ENCODE measurements at regions not wholly inside any gene's neighbourhood (a gene's known extent, or its start where the extent isn't known, plus 50 kb on each side); places are given as distances from the start of the nearest gene placed in this dataset.
"Not testable (repeated sequence)": the region's sequence is repeated elsewhere in the genome, so short reads cannot be mapped to it uniquely, and the experiment has no call there.

DNA sequence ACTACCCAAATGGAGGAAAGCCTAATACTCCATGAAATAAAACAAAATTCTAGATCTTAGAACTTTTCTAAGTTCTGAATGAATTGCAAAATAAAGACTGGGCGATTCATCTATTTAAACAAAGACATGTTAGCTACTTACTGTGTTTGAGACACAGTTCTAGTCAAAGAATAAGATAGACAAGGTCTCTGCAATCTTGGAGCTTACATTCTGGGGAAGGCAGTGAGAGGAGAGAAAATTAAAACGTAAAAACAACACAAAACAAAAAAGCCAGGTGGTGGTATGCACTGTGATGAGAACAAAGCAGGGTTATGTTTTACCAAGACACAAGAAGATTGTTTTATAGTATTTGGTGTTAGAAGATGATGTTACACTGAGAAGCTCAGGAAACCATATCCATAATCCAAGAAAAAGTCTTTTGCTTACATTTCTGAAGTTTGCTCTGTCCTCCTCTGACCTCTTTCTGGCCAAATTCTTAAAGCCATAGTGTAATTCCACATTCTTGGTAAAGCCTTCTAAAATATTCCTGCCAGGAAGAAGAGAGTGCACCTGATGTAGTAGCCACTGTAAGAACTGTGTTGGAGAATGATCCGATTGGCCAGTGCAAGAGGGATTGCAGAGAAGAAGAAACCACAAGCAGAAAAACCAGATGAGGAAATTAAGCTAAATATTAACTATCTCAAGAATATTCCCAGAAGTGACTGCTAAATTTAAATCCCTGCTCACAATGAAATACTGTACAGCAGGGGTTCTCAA is 218.4 kb downstream of the PCSK1 start:
- H3K36me3 ChIP-seq (ENCODE audit: insufficient read depth), result no peaks in the 10 kb centered on the region
- no peaks in the 10 kb centered on the region for H3K4me1 ChIP-seq (ENCODE audit: insufficient read depth)
- H3K4me3 ChIP-seq (ENCODE audit: low read depth, low read length), result no peak overlapping the region
- no peak overlapping the region for H3K27ac ChIP-seq (ENCODE audit: low read depth)
- 63% methylated on average over 3 of the region's 3 CpGs for WGBS
- DNase-seq (ENCODE audit: extremely low spot score), result no peak

DNA sequence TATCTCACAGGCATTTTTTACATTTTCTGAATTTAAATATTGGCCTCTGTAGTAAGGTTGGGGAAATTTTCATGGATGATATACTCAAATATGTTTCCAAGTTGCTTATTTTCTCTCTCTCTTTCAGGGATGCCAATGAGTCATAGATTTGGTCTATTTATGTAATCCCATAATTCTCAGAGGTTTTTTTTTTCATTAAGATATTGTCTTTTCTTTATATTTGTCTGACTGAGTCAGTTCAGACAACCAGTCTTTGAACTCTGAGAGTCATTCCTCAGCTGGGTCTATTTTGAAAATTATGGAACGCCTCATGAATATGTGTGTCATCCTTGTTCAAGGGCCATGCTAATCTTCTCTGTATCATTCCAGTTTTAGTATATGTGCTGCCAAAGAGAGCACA is 223.2 kb downstream of the PCSK1 start:
- 78% methylated on average over 1 of the region's 1 CpG for WGBS

DNA sequence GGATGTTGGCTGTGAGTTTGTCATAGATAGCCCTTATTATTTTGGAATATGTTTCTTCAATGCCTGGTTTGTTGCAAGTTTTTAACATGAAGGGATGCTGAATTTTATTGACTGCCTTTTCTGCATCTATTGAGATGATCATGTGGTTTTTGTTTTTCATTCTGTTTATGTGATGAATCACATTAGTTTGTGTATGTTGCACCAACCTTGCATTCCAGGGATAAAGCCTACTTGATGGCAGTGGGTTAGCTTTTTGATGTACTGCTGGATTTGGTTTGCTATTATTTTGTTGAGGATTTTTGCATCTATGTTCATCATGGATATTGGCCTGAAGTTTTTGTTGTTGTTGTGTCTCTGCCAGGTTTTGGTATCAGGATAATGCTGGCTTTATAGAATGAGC is 225.6 kb downstream of the PCSK1 start:
- no peaks in the 10 kb centered on the region for H3K4me1 ChIP-seq (ENCODE audit: insufficient read depth)
- no peak for DNase-seq (ENCODE audit: extremely low spot score)
- H3K4me3 ChIP-seq (ENCODE audit: low read depth, low read length), result no peak overlapping the region

More for the DNA sequence above, 223.2 kb downstream of the PCSK1 start:
- Histone ChIP-seq H3K4me1 (ENCODE audit: insufficient read depth) (no peaks in the 10 kb centered on the region), H3K27ac (ENCODE audit: low read depth) (no peak overlapping the region), H3K36me3 (ENCODE audit: insufficient read depth) (no peaks in the 10 kb centered on the region), H3K4me3 (ENCODE audit: low read depth, low read length) (no peak overlapping the region)
- no peak for DNase-seq (ENCODE audit: extremely low spot score)

DNA sequence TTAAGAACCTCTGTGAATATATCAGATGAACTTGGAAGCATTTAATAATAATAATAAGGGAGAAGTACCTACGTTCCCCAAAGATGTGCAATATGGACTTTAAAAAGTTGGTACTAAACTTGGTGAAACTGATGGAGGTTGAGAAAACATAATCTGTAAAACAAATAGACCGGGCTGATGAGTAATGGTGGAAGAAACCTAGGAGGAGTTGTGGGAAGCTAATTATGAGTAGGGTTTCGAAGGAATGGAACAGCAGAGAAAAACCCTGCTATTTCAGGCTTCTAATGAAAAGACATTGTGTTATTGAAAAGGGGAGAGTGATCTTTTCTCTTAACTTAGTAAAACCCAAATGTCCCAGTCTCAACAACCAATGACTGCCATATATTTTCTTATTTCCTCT is 229.3 kb downstream of the PCSK1 start:
- 59% methylated on average over 3 of the region's 3 CpGs for WGBS
- no peak overlapping the region for H3K4me3 ChIP-seq (ENCODE audit: low read depth, low read length)
- no peaks in the 10 kb centered on the region for H3K36me3 ChIP-seq (ENCODE audit: insufficient read depth)
- H3K27ac ChIP-seq (ENCODE audit: low read depth), result no peak overlapping the region
- no peak for DNase-seq (ENCODE audit: extremely low spot score)
- no peaks in the 10 kb centered on the region for H3K4me1 ChIP-seq (ENCODE audit: insufficient read depth)

More for the DNA sequence above, 225.6 kb downstream of the PCSK1 start:
- Histone ChIP-seq H3K36me3 (ENCODE audit: insufficient read depth) (no peaks in the 10 kb centered on the region), H3K27ac (ENCODE audit: low read depth) (no peak overlapping the region)

DNA sequence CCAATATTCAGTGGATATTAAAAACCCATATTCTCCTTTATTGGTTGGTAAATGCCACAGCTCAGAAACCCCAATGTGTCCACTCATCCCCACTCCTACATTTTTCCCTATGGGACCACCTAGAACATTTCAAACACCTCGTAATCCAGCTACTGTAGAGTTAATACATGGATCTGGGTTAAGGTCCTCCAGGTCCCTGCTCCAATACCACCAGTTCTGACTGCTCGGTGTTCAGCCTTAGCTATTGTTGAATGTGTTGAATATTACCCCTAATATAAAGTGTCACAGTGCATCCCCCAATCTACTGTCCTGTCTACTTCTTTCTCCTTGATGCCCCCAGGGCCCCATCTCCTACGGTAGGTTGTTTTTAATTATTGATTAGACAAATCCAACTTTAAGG is 231.5 kb downstream of the PCSK1 start:
- 93% methylated on average over 3 of the region's 3 CpGs for WGBS
- DNase-seq (ENCODE audit: extremely low spot score), result no peak

DNA sequence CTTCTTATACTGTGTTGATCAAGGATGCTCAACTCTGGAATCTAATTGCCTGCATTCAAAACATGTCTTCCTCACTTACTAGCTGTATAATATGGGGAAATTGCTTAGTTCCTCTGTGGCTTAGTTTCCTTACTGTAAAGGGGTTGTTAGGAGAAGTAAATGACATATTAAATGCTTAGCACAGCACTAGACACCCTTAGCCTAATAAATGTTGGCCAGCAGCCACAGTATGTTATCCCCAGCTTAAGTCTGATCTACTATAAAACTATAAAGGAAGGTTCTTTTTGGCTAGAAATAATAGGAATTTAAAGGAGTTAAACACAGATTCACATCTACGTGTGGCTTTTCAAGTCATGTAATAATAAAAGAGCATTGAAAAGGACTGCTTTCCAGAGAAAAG is 232.4 kb downstream of the PCSK1 start:
- WGBS, result 19% methylated on average over 1 of the region's 1 CpG
- Histone ChIP-seq H3K27ac (ENCODE audit: low read depth) (no peak overlapping the region), H3K4me1 (ENCODE audit: insufficient read depth) (no peaks in the 10 kb centered on the region), H3K36me3 (ENCODE audit: insufficient read depth) (no peaks in the 10 kb centered on the region), H3K4me3 (ENCODE audit: low read depth, low read length) (no peak overlapping the region)
- no peak for DNase-seq (ENCODE audit: extremely low spot score)

More for the DNA sequence above, 231.5 kb downstream of the PCSK1 start:
- no peaks in the 10 kb centered on the region for H3K4me1 ChIP-seq (ENCODE audit: insufficient read depth)
- no peaks in the 10 kb centered on the region for H3K36me3 ChIP-seq (ENCODE audit: insufficient read depth)
- no peak overlapping the region for H3K4me3 ChIP-seq (ENCODE audit: low read depth, low read length)
- H3K27ac ChIP-seq (ENCODE audit: low read depth), result no peak overlapping the region

DNA sequence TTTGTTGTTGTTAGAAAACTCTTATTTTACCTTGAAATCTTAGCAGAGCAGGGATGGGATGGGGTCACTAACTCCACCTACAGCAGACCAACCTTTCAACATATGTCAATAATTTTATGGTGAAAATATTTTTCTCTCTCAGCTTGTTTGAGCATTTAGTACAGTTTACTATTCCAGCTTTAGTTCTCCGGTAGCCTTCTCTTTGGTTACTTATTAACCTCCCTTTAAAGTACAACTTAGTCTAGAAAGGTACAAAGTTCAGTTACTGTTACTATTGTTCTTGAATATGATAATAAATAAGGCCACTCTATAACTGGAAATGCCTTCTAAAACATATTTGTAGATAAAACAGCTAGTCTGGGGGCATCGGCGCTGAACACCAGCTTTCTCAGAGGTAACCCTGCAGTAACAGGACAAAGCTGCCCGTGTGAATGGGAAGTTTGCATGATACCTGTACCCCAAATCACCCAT is 233.3 kb downstream of the PCSK1 start:
- Histone ChIP-seq H3K4me1 (ENCODE audit: insufficient read depth) (no peaks in the 10 kb centered on the region), H3K4me3 (ENCODE audit: low read depth, low read length) (no peak overlapping the region), H3K36me3 (ENCODE audit: insufficient read depth) (no peaks in the 10 kb centered on the region), H3K27ac (ENCODE audit: low read depth) (no peak overlapping the region)
- no peak for DNase-seq (ENCODE audit: extremely low spot score)
- WGBS, result 88% methylated on average over 4 of the region's 4 CpGs

DNA sequence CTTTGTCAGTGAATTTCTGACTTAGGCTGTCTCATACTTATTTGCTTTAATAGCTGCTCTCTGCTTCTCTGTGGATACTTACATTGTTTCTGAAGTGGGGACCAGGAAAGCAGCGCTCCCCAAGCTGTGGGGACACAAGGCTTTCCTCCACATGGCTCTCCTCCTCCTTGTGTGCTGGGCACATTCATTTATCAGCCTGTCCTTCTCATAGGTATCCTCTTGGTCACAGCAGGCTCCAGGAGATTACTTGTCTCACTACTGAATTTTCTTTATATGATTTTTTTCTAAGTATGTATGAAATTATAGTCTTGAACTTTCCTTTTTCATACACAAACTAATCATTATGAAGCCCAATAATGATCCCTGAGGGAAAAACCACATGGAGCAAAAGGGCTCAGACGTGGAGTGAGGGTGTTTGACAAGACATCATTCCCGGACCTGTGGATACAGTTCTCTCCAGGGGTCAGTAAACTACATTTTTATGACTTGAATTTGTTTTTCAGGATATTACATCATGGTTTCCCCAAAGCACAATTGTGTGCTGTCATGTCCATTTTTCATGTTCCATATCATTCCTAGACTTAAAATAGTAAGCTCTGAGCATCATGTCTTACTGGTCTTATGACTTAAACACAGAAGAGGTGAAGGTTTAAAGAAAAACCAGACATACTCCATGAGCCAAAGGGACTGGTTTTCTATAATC is 234.5 kb downstream of the PCSK1 start:
- WGBS, result 81% methylated on average over 3 of the region's 3 CpGs
- DNase-seq (ENCODE audit: extremely low spot score), result no peak
- Histone ChIP-seq H3K27ac (ENCODE audit: low read depth) (no peak overlapping the region), H3K4me3 (ENCODE audit: low read depth, low read length) (no peak overlapping the region), H3K4me1 (ENCODE audit: insufficient read depth) (no peaks in the 10 kb centered on the region), H3K36me3 (ENCODE audit: insufficient read depth) (no peaks in the 10 kb centered on the region)

DNA sequence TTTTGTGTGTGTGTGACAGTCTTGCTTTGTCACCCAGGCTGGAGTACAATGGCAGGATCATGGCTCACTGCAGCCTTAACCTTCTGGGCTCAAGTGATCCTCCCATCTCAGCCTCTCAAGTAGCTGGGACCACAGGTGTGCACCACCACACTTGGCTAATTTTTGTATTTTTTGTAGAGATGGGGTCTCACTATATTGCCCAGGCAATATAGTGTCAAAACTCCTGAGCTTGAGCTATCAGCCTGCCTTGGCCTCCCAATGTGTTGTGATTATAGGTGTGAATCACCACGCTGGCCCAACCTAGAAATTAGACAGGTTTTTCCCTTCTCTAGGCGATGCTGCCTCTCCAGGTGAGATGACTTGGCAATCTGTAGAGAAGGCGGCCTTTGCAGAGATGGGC is 235.3 kb downstream of the PCSK1 start:
- H3K27ac ChIP-seq (ENCODE audit: low read depth); H3K4me3 ChIP-seq (ENCODE audit: low read depth, low read length); H3K36me3 ChIP-seq (ENCODE audit: insufficient read depth); H3K4me1 ChIP-seq (ENCODE audit: insufficient read depth); DNase-seq (ENCODE audit: extremely low spot score): not testable (repeated sequence)
- WGBS, result 95% methylated on average over 3 of the region's 3 CpGs

DNA sequence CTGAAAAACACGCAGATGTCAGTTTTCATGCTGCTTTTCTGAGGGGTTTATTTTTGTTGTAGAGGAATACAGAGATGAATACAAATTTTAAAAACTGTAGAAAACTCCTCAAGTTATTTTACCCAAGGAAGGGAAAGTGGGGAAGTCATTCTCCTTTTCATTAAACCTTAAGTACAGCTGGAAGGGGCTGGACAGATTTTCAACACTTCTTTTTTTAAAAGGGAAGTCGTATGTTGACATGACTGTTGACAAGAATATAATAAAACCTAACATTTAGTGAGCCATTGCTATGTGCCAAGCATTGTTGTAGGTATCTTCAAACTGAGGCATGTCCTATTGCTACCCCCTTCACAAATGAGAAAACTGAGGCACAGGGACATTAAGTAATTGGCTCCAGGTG is 235.7 kb upstream of the ELL2 start:
- no peak for DNase-seq (ENCODE audit: extremely low spot score)
- Histone ChIP-seq H3K4me1 (ENCODE audit: insufficient read depth) (no peaks in the 10 kb centered on the region), H3K27ac (ENCODE audit: low read depth) (no peak overlapping the region), H3K36me3 (ENCODE audit: insufficient read depth) (no peaks in the 10 kb centered on the region), H3K4me3 (ENCODE audit: low read depth, low read length) (no peak overlapping the region)
- WGBS, result 91% methylated on average over 2 of the region's 2 CpGs

DNA sequence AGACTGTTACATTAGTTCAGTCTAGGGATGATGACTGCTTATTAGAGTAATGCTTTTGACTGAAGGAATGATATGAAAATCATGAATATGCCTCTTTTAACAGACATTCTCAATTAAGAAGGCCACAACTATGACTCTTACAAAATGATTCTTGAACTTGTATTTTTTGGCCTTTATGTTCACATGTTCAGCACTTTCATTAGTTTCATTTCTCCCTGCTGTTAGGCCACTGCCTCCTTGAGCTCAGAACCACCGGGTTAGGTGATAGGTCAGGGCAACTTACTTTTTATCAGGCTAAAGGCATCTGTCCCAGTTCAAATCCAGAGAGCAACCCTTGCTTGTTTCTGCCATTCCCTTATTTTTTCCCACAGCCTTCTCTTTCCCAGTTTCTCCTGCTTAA is 235.2 kb upstream of the ELL2 start:
- no peaks in the 10 kb centered on the region for H3K4me1 ChIP-seq (ENCODE audit: insufficient read depth)
- H3K27ac ChIP-seq (ENCODE audit: low read depth), result no peak overlapping the region
- no peak for DNase-seq (ENCODE audit: extremely low spot score)
- H3K36me3 ChIP-seq (ENCODE audit: insufficient read depth), result no peaks in the 10 kb centered on the region
- H3K4me3 ChIP-seq (ENCODE audit: low read depth, low read length), result no peak overlapping the region
- WGBS, result 73% methylated on average over 1 of the region's 1 CpG

DNA sequence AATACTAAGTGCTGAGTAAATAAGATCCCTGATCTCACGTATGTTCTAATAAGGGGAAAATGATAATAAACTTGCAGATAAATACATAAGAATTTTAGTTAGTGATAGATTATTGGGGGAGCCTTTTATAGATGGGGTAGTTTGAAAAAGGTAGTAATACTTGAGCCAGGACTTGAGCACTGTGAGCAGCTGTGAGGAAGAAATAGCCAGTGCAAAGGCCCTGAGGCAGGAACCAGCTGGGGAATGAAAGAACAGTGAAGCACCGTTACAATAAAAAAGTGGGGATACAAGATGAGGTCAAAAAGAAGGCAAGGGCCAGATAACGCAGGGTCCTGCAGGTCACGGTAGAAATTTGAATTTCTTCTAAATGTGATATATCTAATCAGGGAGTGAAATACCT is 234.8 kb upstream of the ELL2 start:
- H3K27ac ChIP-seq (ENCODE audit: low read depth), result no peak overlapping the region
- DNase-seq (ENCODE audit: extremely low spot score), result no peak
- no peaks in the 10 kb centered on the region for H3K36me3 ChIP-seq (ENCODE audit: insufficient read depth)
- 93% methylated on average over 4 of the region's 4 CpGs for WGBS
- H3K4me3 ChIP-seq (ENCODE audit: low read depth, low read length), result no peak overlapping the region
- H3K4me1 ChIP-seq (ENCODE audit: insufficient read depth), result no peaks in the 10 kb centered on the region

DNA sequence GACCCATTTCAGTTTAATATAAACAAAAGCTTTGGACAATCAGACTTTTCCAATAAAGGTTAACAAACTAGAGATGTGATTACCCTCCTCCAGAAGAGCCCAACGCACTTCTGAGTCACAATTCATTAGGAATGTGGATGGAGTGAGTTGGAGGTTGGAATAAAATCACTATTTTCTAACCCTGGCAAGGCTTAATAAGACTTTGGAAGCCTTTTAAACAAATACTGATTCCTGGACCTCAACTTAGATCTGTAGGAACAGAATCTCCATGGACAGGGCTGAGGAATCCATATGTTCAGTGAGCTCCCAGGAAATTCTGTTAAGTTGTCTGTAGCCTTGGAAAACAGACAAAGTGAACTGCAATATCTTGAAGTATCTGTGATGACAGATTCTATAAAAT is 233.5 kb upstream of the ELL2 start:
- H3K27ac ChIP-seq (ENCODE audit: low read depth), result no peak overlapping the region
- no peaks in the 10 kb centered on the region for H3K4me1 ChIP-seq (ENCODE audit: insufficient read depth)
- no peaks in the 10 kb centered on the region for H3K36me3 ChIP-seq (ENCODE audit: insufficient read depth)
- no peak for DNase-seq (ENCODE audit: extremely low spot score)
- H3K4me3 ChIP-seq (ENCODE audit: low read depth, low read length), result no peak overlapping the region
- WGBS, result 33% methylated on average over 1 of the region's 1 CpG

DNA sequence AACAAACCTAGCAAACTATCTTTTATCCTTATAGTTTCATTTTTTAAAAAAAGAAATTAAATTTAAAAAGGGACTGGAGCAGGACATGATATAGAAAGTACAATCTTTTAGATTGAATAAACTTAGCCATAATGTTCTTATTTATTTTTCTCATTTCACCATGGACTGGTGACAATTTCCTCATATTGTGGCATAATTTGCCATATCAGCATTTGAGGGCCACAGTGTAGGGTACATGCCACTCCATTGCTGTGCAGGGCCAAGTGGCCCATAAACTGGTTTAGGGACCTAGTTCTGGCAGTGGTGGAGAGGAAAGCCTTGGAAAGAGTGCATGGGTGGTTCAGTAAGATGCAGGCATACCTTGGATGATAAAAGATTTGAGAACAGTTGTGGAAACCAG is 232.9 kb upstream of the ELL2 start:
- Histone ChIP-seq H3K36me3 (ENCODE audit: insufficient read depth) (no peaks in the 10 kb centered on the region), H3K4me3 (ENCODE audit: low read depth, low read length) (no peak overlapping the region), H3K27ac (ENCODE audit: low read depth) (no peak overlapping the region), H3K4me1 (ENCODE audit: insufficient read depth) (no peaks in the 10 kb centered on the region)
- DNase-seq (ENCODE audit: extremely low spot score), result no peak

Measured in urinary bladder (tissue), 3 donors.